ENCODE measurements at regions not wholly inside any gene's neighbourhood (a gene's known extent, or its start where the extent isn't known, plus 50 kb on each side); places are given as distances from the start of the nearest gene placed in this dataset.

DNA sequence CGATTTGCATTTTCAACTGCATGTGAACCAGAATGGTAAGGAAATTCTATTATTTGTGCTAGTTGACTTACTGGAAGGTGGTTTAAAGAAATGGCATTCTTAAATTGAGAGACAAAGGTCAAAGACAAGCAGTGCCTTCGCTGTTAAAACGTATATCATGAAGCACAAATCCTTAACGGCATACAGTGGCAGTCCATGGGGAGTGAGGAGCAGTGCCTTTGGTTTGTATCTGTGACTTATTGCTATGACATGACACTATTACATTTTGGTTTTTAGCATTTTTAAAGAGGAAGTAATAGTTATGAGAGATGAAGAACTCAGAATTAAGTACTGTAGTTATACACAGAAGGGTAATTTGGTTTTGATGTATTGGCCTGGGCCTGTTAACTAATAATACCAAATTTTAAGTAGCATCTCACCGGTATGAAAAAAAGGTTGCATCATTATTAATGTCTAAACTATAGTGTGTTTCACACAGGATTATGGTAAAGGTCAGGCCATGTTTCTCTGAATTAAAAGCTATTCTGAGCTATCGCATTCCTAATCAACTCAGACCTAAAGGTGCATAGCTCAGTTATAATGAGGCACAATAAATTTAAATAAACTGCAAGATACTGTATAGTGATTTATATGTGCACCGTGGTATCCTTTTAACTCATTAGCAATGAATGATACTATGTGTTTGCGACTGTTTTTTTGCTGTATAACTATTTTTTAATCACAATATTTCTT lies 339.8 kb upstream of the ARRDC3 start:
- no peak for DNase-seq
- no peaks in the 10 kb centered on the region for H3K9me3 ChIP-seq
- no peaks in the 10 kb centered on the region for H3K4me1 ChIP-seq
- H3K27ac ChIP-seq = no peak overlapping the region
- intact Hi-C loops (cut with DNase I) = no loop called here
- no peak for ATAC-seq
- no peaks in the 10 kb centered on the region for H3K27me3 ChIP-seq (ENCODE audit: low read depth)
- H3K4me3 ChIP-seq = no peak overlapping the region
- no peaks in the 10 kb centered on the region for H3K36me3 ChIP-seq
- TF ChIP-seq, protein P1, sequence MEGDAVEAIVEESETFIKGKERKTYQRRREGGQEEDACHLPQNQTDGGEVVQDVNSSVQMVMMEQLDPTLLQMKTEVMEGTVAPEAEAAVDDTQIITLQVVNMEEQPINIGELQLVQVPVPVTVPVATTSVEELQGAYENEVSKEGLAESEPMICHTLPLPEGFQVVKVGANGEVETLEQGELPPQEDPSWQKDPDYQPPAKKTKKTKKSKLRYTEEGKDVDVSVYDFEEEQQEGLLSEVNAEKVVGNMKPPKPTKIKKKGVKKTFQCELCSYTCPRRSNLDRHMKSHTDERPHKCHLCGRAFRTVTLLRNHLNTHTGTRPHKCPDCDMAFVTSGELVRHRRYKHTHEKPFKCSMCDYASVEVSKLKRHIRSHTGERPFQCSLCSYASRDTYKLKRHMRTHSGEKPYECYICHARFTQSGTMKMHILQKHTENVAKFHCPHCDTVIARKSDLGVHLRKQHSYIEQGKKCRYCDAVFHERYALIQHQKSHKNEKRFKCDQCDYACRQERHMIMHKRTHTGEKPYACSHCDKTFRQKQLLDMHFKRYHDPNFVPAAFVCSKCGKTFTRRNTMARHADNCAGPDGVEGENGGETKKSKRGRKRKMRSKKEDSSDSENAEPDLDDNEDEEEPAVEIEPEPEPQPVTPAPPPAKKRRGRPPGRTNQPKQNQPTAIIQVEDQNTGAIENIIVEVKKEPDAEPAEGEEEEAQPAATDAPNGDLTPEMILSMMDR (IDR thresholded peaks at IDR 0.05) = no peak

DNA sequence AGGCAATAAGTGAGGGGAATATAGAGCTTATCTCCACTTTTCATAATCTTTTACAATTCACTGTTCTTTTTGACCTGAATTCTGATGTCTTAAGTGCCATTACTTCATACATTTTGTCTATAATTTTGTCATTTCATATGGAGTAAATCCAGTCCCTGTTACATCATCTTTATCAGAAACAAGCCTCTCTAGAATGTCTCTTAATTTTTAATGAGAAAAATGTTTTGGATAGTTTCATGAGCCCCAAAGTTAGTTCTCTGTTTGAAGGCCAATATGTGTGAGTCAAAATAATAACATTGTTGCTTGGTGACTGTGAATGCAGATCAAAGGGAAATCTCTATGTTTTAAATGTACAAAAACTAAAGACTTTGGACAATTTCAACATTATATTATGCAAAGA lies 329.6 kb upstream of the ARRDC3 start:
- no peaks in the 10 kb centered on the region for H3K27me3 ChIP-seq (ENCODE audit: low read depth)
- no peak overlapping the region for H3K27ac ChIP-seq
- no peak for DNase-seq
- no peaks in the 10 kb centered on the region for H3K4me1 ChIP-seq
- intact Hi-C loops (cut with DNase I) = no loop called here
- no peaks in the 10 kb centered on the region for H3K36me3 ChIP-seq
- TF ChIP-seq, protein P1 (IDR thresholded peaks at IDR 0.05) = no peak
- H3K9me3 ChIP-seq = no peaks in the 10 kb centered on the region
- no peak for ATAC-seq
- no peak overlapping the region for H3K4me3 ChIP-seq

GRCh38 chr5:91707521-91707841 lies 324.4 kb upstream of the ARRDC3 start:
- DNase-seq = no peak
- intact Hi-C loops (cut with DNase I) = no loop called here
- Histone ChIP-seq H3K36me3 (no peaks in the 10 kb centered on the region), H3K27me3 (ENCODE audit: low read depth) (no peaks in the 10 kb centered on the region), H3K9me3 (no peaks in the 10 kb centered on the region), H3K4me1 (no peaks in the 10 kb centered on the region), H3K27ac (no peak overlapping the region), H3K4me3 (no peak overlapping the region)
- no peak for ATAC-seq
- TF ChIP-seq, protein P1 (IDR thresholded peaks at IDR 0.05) = no peak

DNA sequence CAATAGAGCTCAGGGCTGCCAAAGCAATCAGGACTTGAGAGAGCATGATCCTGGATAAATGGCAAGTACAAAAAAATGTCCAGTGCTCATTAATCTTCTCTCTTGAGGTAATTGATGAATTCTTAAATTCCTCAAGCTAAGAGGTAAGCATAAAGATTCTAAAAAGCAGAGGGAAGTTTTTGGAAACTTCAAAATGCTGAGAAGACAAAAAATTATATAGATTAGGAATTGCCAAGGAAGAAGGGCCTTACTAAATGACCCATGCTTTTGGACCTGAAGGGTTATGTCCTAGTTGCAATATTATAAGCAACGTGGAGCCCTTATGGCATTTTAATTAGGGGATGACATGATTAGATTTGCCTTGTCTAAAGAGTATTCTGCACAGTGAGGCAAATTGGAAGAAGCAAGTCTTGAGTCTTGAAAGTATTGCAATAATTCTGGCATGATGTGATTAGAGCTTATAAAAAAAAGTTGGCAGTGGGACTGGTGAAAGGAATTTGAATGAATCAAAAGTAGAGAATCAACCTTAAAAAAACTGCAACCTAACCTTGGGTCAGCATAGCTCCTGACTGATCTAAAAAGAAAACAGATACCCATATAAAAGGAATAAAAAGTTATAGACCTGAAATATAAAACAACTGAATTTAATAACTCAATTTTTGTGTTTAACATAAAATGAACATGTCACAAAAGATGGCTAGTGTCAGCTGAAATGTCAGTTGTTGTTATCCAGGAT lies 323.8 kb upstream of the ARRDC3 start:
- no peak overlapping the region for H3K4me3 ChIP-seq
- H3K36me3 ChIP-seq = no peaks in the 10 kb centered on the region
- no peak for ATAC-seq
- no peaks in the 10 kb centered on the region for H3K4me1 ChIP-seq
- H3K27ac ChIP-seq = no peak overlapping the region
- intact Hi-C loops (cut with DNase I) = no loop called here
- DNase-seq = no peak
- H3K27me3 ChIP-seq (ENCODE audit: low read depth) = no peaks in the 10 kb centered on the region
- H3K9me3 ChIP-seq = no peaks in the 10 kb centered on the region
- TF ChIP-seq, protein P1 (IDR thresholded peaks at IDR 0.05) = no peak

DNA sequence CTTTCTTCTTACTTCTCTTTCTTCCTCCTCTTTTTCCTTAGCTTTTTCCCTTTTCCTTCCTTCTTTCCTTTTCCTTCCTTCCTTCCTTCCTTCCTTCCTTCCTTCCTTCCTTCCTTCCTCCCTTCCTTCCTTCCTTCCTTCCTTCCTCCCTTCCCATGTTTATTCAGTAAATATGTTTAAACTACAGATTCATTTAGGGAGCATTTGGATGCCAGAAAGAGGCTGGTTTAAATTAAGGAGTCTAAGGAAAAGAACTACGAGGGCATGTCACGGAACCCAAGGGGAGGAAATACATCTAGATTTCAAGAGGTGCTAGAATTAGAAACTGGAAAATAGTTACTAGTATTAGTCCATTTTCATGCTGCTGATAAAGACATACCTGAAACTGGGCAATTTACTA lies 320.0 kb upstream of the ARRDC3 start:
- no peak overlapping the region for H3K27ac ChIP-seq
- no peak overlapping the region for H3K4me3 ChIP-seq
- H3K9me3 ChIP-seq = no peaks in the 10 kb centered on the region
- no peak for ATAC-seq
- intact Hi-C loops (cut with DNase I) = no loop called here
- H3K27me3 ChIP-seq (ENCODE audit: low read depth) = no peaks in the 10 kb centered on the region
- TF ChIP-seq, protein P1 (IDR thresholded peaks at IDR 0.05) = no peak
- no peaks in the 10 kb centered on the region for H3K36me3 ChIP-seq
- no peak for DNase-seq
- no peaks in the 10 kb centered on the region for H3K4me1 ChIP-seq

All from lower lobe of right lung (tissue), 2 donors.